Type B pancreatic cell (in vitro differentiated cells): ENCODE measurements at regions not wholly inside any gene's neighbourhood (a gene's known extent, or its start where the extent isn't known, plus 50 kb on each side); places are given as distances from the start of the nearest gene placed in this dataset.
A peak's percentile ranks its signal among the peaks of the same experiment; 100 is the strongest.

Experiments used
- DNase-seq: peaks from one replicate; pipeline ENCODE4 v3.0.0; 2021; ENCODE audit warnings: mixed read lengths; ENCODE audit not compliant: unreplicated experiment; ENCODE audit errors: extremely low spot score
- H3K27ac Mint-ChIP-seq: 2 replicates; pipeline ENCODE4 v1.8.0; 2021; ENCODE audit warnings: mild to moderate bottlenecking, mixed read lengths
- H3K27me3 Mint-ChIP-seq: 2 replicates; pipeline ENCODE4 v1.8.0; 2021; ENCODE audit warnings: mixed read lengths
- H3K36me3 Mint-ChIP-seq: 2 replicates; pipeline ENCODE4 v1.8.0; 2021; ENCODE audit warnings: mixed read lengths
- H3K4me1 Mint-ChIP-seq: one replicate; pipeline ENCODE4 v1.8.0; 2021; ENCODE audit warnings: mixed read lengths; ENCODE audit not compliant: unreplicated experiment
- H3K4me3 Mint-ChIP-seq: 2 replicates; pipeline ENCODE4 v1.8.0; 2021; ENCODE audit warnings: mild to moderate bottlenecking, mixed read lengths
- H3K9me3 Mint-ChIP-seq: 2 replicates; pipeline ENCODE4 v1.8.0; 2021; ENCODE audit warnings: mixed read lengths
- CTCF ChIP-seq: fragments of 200-600 bp; sonication (generic); conservative IDR thresholded peaks from 2 replicates; pipeline ENCODE4 v1.5.0; 2021; ENCODE audit warnings: antibody characterized with exemption, mild to moderate bottlenecking

GRCh38 chr4:136965478-136965877 lies 566.8 kb downstream of the PCDH18 start:
- no peaks in the 10 kb centered on the region for H3K36me3 Mint-ChIP-seq
- H3K27ac Mint-ChIP-seq = no peak overlapping the region
- no peak overlapping the region for H3K4me3 Mint-ChIP-seq
- no peak for DNase-seq
- H3K27me3 Mint-ChIP-seq = no peaks in the 10 kb centered on the region
- no peaks in the 10 kb centered on the region for H3K4me1 Mint-ChIP-seq
- H3K9me3 Mint-ChIP-seq = no peaks in the 10 kb centered on the region
- TF ChIP-seq CTCF = no peak

GRCh38 chr4:136962868-136963267 lies 569.4 kb downstream of the PCDH18 start:
- H3K4me1 Mint-ChIP-seq = no peaks in the 10 kb centered on the region
- no peak overlapping the region for H3K4me3 Mint-ChIP-seq
- H3K27ac Mint-ChIP-seq = no peak overlapping the region
- no peaks in the 10 kb centered on the region for H3K9me3 Mint-ChIP-seq
- DNase-seq = no peak
- TF ChIP-seq CTCF = no peak
- no peaks in the 10 kb centered on the region for H3K36me3 Mint-ChIP-seq
- no peaks in the 10 kb centered on the region for H3K27me3 Mint-ChIP-seq

GRCh38 chr4:136946307-136946907 lies 585.9 kb downstream of the PCDH18 start:
- Mint-ChIP-seq H3K4me1 (no peaks in the 10 kb centered on the region), H3K27ac (no peak overlapping the region), H3K36me3 (no peaks in the 10 kb centered on the region), H3K9me3 (peaks cover 3% of the 10 kb centered on the region), H3K27me3 (no peaks in the 10 kb centered on the region), H3K4me3 (no peak overlapping the region)
- TF ChIP-seq CTCF = no peak
- DNase-seq = no peak

- no peak overlapping the region for H3K4me3 Mint-ChIP-seq
- no peak for DNase-seq
Measured at GRCh38 chr4:136939781-136940180, 592.5 kb downstream of the PCDH18 start.

GRCh38 chr4:136935871-136936270 lies 596.4 kb downstream of the PCDH18 start:
- no peak for TF ChIP-seq CTCF
- Mint-ChIP-seq H3K9me3 (no peaks in the 10 kb centered on the region), H3K27ac (peak overlapping the region; percentile 3), H3K27me3 (no peaks in the 10 kb centered on the region), H3K4me1 (peaks cover 11% of the 10 kb centered on the region), H3K4me3 (no peak overlapping the region), H3K36me3 (no peaks in the 10 kb centered on the region)
- DNase-seq = no peak

More at GRCh38 chr4:136939781-136940180, 592.5 kb downstream of the PCDH18 start:
- no peaks in the 10 kb centered on the region for H3K9me3 Mint-ChIP-seq
- no peak overlapping the region for H3K27ac Mint-ChIP-seq
- peaks cover 11% of the 10 kb centered on the region for H3K4me1 Mint-ChIP-seq
- no peaks in the 10 kb centered on the region for H3K27me3 Mint-ChIP-seq
- TF ChIP-seq CTCF = no peak
- H3K36me3 Mint-ChIP-seq = no peaks in the 10 kb centered on the region

GRCh38 chr4:136935305-136935704 lies 597.0 kb downstream of the PCDH18 start:
- Mint-ChIP-seq H3K27me3 (no peaks in the 10 kb centered on the region), H3K4me3 (no peak overlapping the region), H3K27ac (peak overlapping the region; percentile 3), H3K4me1 (peaks cover 11% of the 10 kb centered on the region), H3K36me3 (no peaks in the 10 kb centered on the region), H3K9me3 (no peaks in the 10 kb centered on the region)
- no peak for DNase-seq
- no peak for TF ChIP-seq CTCF
